ENCODE measurements at regions not wholly inside any gene's neighbourhood (a gene's known extent, or its start where the extent isn't known, plus 50 kb on each side); places are given as distances from the start of the nearest gene placed in this dataset.

DNA sequence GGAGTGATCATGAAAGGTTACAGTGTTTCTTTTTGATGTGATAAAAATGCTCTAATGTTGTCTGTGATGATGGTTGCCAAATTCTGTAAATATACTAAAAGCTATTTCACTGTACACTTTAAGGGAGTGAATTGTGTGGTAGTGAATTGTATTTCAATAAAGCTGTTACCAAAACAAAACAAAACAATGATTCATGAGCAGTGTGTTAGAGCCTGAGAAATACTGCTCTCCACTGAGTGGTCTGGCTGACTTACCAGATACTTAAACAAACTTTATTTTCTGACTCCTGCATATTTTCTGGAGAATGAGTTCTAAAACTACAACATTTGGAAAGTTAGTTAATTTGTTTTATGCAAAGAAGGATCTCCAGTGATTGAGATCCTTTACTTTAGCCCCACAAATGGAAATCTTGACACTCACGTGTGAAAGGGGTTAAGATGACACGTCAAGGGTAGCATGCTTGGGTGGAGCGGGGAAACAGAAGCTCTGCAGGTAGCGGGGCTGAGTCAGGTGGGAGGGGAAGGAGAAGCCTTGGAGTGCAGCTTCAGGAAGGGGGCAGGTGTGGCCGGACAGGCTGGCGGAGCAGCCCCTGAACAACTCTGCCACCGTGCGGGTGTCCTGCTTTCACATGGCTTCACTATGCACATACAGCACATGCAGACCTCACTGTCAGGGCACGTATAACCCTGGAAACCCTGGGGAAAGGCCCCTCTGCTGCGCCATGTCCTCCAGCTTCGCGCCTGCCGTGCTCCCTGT, 256.7 kb downstream of the IRX1 start:
- peaks cover 0 to 4% (median 0%) of the 10 kb centered on the region in 4 donors for H3K27me3 ChIP-seq
- TF ChIP-seq POLR2A (IDR thresholded peaks at IDR 0.05; ENCODE audit: low read depth) (no peak), EP300 (IDR thresholded peaks at IDR 0.05) (no peak), POLR2AphosphoS5 (IDR thresholded peaks at IDR 0.05) (no peak)
- TF ChIP-seq, protein P1, sequence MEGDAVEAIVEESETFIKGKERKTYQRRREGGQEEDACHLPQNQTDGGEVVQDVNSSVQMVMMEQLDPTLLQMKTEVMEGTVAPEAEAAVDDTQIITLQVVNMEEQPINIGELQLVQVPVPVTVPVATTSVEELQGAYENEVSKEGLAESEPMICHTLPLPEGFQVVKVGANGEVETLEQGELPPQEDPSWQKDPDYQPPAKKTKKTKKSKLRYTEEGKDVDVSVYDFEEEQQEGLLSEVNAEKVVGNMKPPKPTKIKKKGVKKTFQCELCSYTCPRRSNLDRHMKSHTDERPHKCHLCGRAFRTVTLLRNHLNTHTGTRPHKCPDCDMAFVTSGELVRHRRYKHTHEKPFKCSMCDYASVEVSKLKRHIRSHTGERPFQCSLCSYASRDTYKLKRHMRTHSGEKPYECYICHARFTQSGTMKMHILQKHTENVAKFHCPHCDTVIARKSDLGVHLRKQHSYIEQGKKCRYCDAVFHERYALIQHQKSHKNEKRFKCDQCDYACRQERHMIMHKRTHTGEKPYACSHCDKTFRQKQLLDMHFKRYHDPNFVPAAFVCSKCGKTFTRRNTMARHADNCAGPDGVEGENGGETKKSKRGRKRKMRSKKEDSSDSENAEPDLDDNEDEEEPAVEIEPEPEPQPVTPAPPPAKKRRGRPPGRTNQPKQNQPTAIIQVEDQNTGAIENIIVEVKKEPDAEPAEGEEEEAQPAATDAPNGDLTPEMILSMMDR (IDR thresholded peaks at IDR 0.05), result no peak
- H3K4me1 ChIP-seq, result peaks cover 0 to 3% (median 0%) of the 10 kb centered on the region in 4 donors
- H3K4me3 ChIP-seq, result no peak overlapping the region
- no peak overlapping the region for H3K27ac ChIP-seq (replicated peaks in 1 of 4)
- intact Hi-C loops (cut with DNase I), result no loop called here
- no peaks in the 10 kb centered on the region for H3K36me3 ChIP-seq
- no peaks in the 10 kb centered on the region for H3K9me3 ChIP-seq
- no peak for DNase-seq (ENCODE audit: extremely low spot score)
- WGBS, result 63% methylated on average over 13 of the region's 13 CpGs

DNA sequence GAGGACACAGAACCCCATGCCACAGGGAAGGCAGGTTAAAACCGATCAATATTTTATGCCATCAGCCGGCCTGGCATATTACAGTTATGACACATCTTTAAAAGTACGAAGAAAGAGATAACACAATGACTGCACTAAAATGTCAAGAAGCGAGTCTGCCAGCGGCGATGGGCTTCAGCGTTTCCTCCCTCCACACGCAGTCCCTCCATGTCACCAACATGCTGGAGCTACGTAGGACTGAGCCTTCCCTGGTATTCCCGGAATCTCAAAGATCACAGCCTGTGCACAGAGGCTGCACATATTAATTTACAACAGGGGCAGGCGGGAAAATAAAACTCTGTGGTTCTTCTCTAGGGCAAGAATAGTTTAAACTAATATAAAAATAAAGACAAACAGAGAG, 257.7 kb downstream of the IRX1 start:
- peaks cover 0 to 3% (median 0%) of the 10 kb centered on the region in 4 donors for H3K4me1 ChIP-seq
- no peaks in the 10 kb centered on the region for H3K9me3 ChIP-seq
- no peak overlapping the region for H3K27ac ChIP-seq (replicated peaks in 1 of 4)
- H3K36me3 ChIP-seq, result no peaks in the 10 kb centered on the region
- intact Hi-C loops (cut with DNase I), result no loop called here
- H3K4me3 ChIP-seq, result no peak overlapping the region
- DNase-seq (ENCODE audit: extremely low spot score), result no peak
- peaks cover 0 to 11% (median 0%) of the 10 kb centered on the region in 4 donors for H3K27me3 ChIP-seq
- TF ChIP-seq POLR2A (IDR thresholded peaks at IDR 0.05; ENCODE audit: low read depth) (no peak), EP300 (IDR thresholded peaks at IDR 0.05) (no peak), POLR2AphosphoS5 (IDR thresholded peaks at IDR 0.05) (no peak)
- TF ChIP-seq, protein P1 (IDR thresholded peaks at IDR 0.05), result no peak
- WGBS, result 69% methylated on average over 11 of the region's 11 CpGs

DNA sequence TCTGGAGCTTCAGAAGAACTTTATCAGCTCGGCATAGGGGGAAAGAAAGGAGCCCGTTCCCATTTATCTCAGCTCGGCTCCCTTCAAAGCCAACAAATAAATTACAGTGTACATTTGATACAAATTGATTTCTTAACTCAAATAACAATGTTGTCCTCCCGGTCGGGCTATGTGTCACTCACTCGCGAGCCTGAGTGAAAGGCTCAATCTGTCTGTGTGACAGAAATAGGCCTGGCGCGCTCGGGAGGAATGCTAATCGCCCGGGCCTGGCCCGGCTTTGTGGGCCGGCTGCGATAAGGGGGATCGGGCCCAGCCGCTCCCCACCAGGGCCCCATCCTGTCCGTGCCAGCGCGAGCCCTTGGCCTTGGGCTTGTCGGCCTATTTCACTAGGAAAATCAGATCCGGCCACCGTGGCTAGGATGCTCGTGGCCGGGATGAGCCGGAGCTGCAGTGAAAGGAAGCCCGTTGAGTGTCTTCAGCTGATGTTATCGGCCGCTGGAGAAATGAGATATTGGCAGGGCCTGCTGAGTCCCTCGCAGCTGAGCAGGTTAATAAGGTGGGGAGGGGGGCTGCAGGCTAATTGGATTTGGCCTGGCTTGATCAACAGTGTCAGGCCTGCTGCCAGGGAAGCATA, 258.7 kb downstream of the IRX1 start:
- DNase-seq (ENCODE audit: extremely low spot score), result no peak
- Histone ChIP-seq H3K4me3 (no peak overlapping the region), H3K4me1 (peaks cover 0 to 3% (median 0%) of the 10 kb centered on the region in 4 donors), H3K27me3 (peaks cover 0 to 11% (median 0%) of the 10 kb centered on the region in 4 donors), H3K9me3 (no peaks in the 10 kb centered on the region), H3K36me3 (no peaks in the 10 kb centered on the region), H3K27ac (replicated peaks in 1 of 4) (no peak overlapping the region)
- intact Hi-C loops (cut with DNase I), result no loop called here
- WGBS, result 84% methylated on average over 29 of the region's 30 CpGs
- TF ChIP-seq, protein P1 (IDR thresholded peaks at IDR 0.05), result no peak
- TF ChIP-seq POLR2A (IDR thresholded peaks at IDR 0.05; ENCODE audit: low read depth) (no peak), POLR2AphosphoS5 (IDR thresholded peaks at IDR 0.05) (no peak), EP300 (IDR thresholded peaks at IDR 0.05) (no peak)

DNA sequence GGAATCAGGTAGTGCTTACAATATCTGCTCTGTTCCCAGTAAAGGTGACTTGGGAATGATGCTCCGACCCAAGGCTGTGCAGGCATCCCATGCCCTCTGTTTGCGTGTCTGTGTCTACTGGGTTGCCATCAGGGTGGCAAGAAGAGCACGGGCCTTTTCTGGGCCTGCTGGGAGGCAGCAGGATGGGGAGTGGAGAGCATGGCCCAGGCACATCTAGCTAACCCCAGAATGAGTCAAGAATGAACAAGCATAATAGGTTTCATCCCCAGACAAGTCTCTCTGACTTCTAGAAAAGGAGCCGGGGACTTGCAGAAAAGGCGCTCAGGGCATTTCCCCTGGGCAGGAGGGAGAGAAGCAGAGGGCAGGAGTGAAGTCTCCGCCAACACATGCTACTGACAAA, 260.4 kb downstream of the IRX1 start:
- 97% methylated on average over 3 of the region's 6 CpGs for WGBS

More for the DNA sequence above, 260.4 kb downstream of the IRX1 start:
- Histone ChIP-seq H3K4me1 (peaks cover 0 to 3% (median 0%) of the 10 kb centered on the region in 4 donors), H3K27me3 (peaks cover 0 to 11% (median 0%) of the 10 kb centered on the region in 4 donors), H3K4me3 (no peak overlapping the region), H3K27ac (replicated peaks in 1 of 4) (no peak overlapping the region), H3K36me3 (no peaks in the 10 kb centered on the region), H3K9me3 (no peaks in the 10 kb centered on the region)
- intact Hi-C loops (cut with DNase I), result no loop called here
- no peak for DNase-seq (ENCODE audit: extremely low spot score)
- no peak for TF ChIP-seq POLR2AphosphoS5 (IDR thresholded peaks at IDR 0.05)
- no peak for TF ChIP-seq POLR2A (IDR thresholded peaks at IDR 0.05; ENCODE audit: low read depth)
- TF ChIP-seq, protein P1 (IDR thresholded peaks at IDR 0.05), result no peak
- TF ChIP-seq EP300 (IDR thresholded peaks at IDR 0.05), result no peak
